Lower leg skin (tissue), 3 donors: ENCODE measurements at regions not wholly inside any gene's neighbourhood (a gene's known extent, or its start where the extent isn't known, plus 50 kb on each side); places are given as distances from the start of the nearest gene placed in this dataset.

ENCODE experiments used
- CTCF ChIP-seq, 3 donors: fragments of 450-650 bp; IDR thresholded peaks; one replicate each; pipeline ENCODE4 v1.5.1; 2016; ENCODE audit warnings: antibody characterized with exemption in 3 of 3, mild to moderate bottlenecking in 3 of 3, moderate library complexity in 2 of 3
- POLR2A ChIP-seq, 2 donors: fragments of 450-650 bp; IDR thresholded peaks; one replicate each; pipeline ENCODE4 v1.6.1; 2016 to 2017; ENCODE audit warnings: antibody characterized with exemption in 2 of 2, mild to moderate bottlenecking in 1 of 2, moderate library complexity in 1 of 2

GRCh38 chr4:63919636-63920365, 489.4 kb downstream of the TECRL start:
- TF ChIP-seq CTCF (IDR thresholded peaks at IDR 0.05) (no peak), POLR2A (IDR thresholded peaks at IDR 0.05) (no peak)
